ENCODE measurements at regions not wholly inside any gene's neighbourhood (a gene's known extent, or its start where the extent isn't known, plus 50 kb on each side); places are given as distances from the start of the nearest gene placed in this dataset.

- 41% methylated on average over 4 of the region's 4 CpGs for WGBS (ENCODE audit: missing lambda C conversion rate)
- H3K4me1 ChIP-seq: no peaks in the 10 kb centered on the region
- no peaks in the 10 kb centered on the region for H3K9me3 ChIP-seq
- no peak overlapping the region for H3K27ac ChIP-seq
- ATAC-seq (no peak), FAIRE-seq (no peak), DNase-seq (ENCODE audit: low read depth in 1 of 2, low spot score in 1 of 2) (no peak)
- H3K4me3 ChIP-seq: no peak overlapping the region
- TF ChIP-seq TP53 (CRISPR knock-in tag; IDR thresholded peaks at IDR 0.05): no peak
- TF ChIP-seq HOXB5 (CRISPR knock-in tag; IDR thresholded peaks at IDR 0.05): no peak
- TF ChIP-seq RAD21 (conservative IDR thresholded peaks at IDR 0.05 in 1 of 2, IDR thresholded peaks at IDR 0.05 in 1 of 2): no peak
- no peak for TF ChIP-seq NR3C1 (IDR thresholded peaks at IDR 0.05)
- TF ChIP-seq ZNF302 (CRISPR knock-in tag; IDR thresholded peaks at IDR 0.05): no peak
- no peak for TF ChIP-seq EHMT2 (IDR thresholded peaks at IDR 0.05; ENCODE audit: low read depth)
- no peak for TF ChIP-seq NPAS2 (CRISPR knock-in tag; IDR thresholded peaks at IDR 0.05; ENCODE audit: borderline replicate concordance)
- no peak overlapping the region for H3K4me2 ChIP-seq
- CTCF ChIA-PET: no interaction called here
- POLR2A ChIA-PET: no interaction called here
These were observed 558.9 kb downstream of the SPOCK3 start for GRCh38 chr4:166675411-166675810.

- TF ChIP-seq MAX (IDR thresholded peaks at IDR 0.05) (no peak), POLR2A (IDR thresholded peaks at IDR 0.05; ENCODE audit: low read length) (no peak), HOXB13 (CRISPR knock-in tag; IDR thresholded peaks at IDR 0.05; ENCODE audit: low read depth) (no peak), FOSB (CRISPR knock-in tag; IDR thresholded peaks at IDR 0.05) (no peak), HDAC2 (IDR thresholded peaks at IDR 0.05) (no peak), ZFP36 (IDR thresholded peaks at IDR 0.05; ENCODE audit: borderline replicate concordance, partially characterized antibody) (no peak), ZSCAN20 (CRISPR knock-in tag; IDR thresholded peaks at IDR 0.05) (no peak), ESRRA (IDR thresholded peaks at IDR 0.05; ENCODE audit: borderline replicate concordance, low read length) (no peak), KDM5A (IDR thresholded peaks at IDR 0.05) (no peak), CBX8 (IDR thresholded peaks at IDR 0.05) (no peak), RAD21 (conservative IDR thresholded peaks at IDR 0.05 in 1 of 2, IDR thresholded peaks at IDR 0.05 in 1 of 2) (no peak), JUNB (IDR thresholded peaks at IDR 0.05) (no peak), TP53 (CRISPR knock-in tag; IDR thresholded peaks at IDR 0.05) (no peak), PHF8 (IDR thresholded peaks at IDR 0.05; ENCODE audit: borderline replicate concordance, low read depth) (no peak), ZNF302 (CRISPR knock-in tag; IDR thresholded peaks at IDR 0.05) (no peak)
- Histone ChIP-seq H3K9me3 (no peaks in the 10 kb centered on the region), H3K4me2 (no peak overlapping the region), H3K4me3 (no peak overlapping the region), H3K27ac (no peak overlapping the region), H3K4me1 (no peaks in the 10 kb centered on the region)
- ChIA-PET POLR2A (no interaction called here), CTCF (no interaction called here)
- DNase-seq (ENCODE audit: low read depth in 1 of 2, low spot score in 1 of 2) (no peak), FAIRE-seq (no peak), ATAC-seq (no peak)
- 11% methylated on average over 1 of the region's 1 CpG for WGBS (ENCODE audit: missing lambda C conversion rate)
These were observed 553.5 kb downstream of the SPOCK3 start for GRCh38 chr4:166680796-166681195.

GRCh38 chr4:166682200-166682599 is 552.1 kb downstream of the SPOCK3 start:
- ATAC-seq: no peak
- DNase-seq (ENCODE audit: low read depth in 1 of 2, low spot score in 1 of 2): no peak
- WGBS (ENCODE audit: missing lambda C conversion rate): 21% methylated on average over 3 of the region's 3 CpGs
- no peak overlapping the region for H3K27ac ChIP-seq
- ChIA-PET CTCF (no interaction called here), POLR2A (no interaction called here)
- no peak for FAIRE-seq
- H3K4me3 ChIP-seq: no peak overlapping the region
- no peaks in the 10 kb centered on the region for H3K9me3 ChIP-seq
- no peaks in the 10 kb centered on the region for H3K4me1 ChIP-seq
- no peak overlapping the region for H3K4me2 ChIP-seq
- TF ChIP-seq E2F6 (IDR thresholded peaks at IDR 0.05; ENCODE audit: borderline replicate concordance, low read depth) (no peak), ZFP36 (IDR thresholded peaks at IDR 0.05; ENCODE audit: borderline replicate concordance, partially characterized antibody) (no peak), ATOH8 (CRISPR knock-in tag; IDR thresholded peaks at IDR 0.05; ENCODE audit: low read depth) (no peak), NPAS2 (CRISPR knock-in tag; IDR thresholded peaks at IDR 0.05; ENCODE audit: borderline replicate concordance) (no peak), ZC3H11A (IDR thresholded peaks at IDR 0.05) (no peak), FOSL2 (IDR thresholded peaks at IDR 0.05) (no peak), FOSL2 (CRISPR knock-in tag; IDR thresholded peaks at IDR 0.05) (no peak), ZNF302 (CRISPR knock-in tag; IDR thresholded peaks at IDR 0.05) (no peak), RARB (CRISPR knock-in tag; IDR thresholded peaks at IDR 0.05) (no peak), CEBPB (IDR thresholded peaks at IDR 0.05) (no peak), KDM1A (IDR thresholded peaks at IDR 0.05; ENCODE audit: low read depth) (no peak), HOXB13 (CRISPR knock-in tag; IDR thresholded peaks at IDR 0.05; ENCODE audit: low read depth) (no peak), HEYL (CRISPR knock-in tag; IDR thresholded peaks at IDR 0.05) (no peak), USF2 (IDR thresholded peaks at IDR 0.05) (no peak), CHD4 (IDR thresholded peaks at IDR 0.05; ENCODE audit: borderline replicate concordance) (no peak)
